Hepatocyte (in vitro differentiated cells): ENCODE measurements at regions not wholly inside any gene's neighbourhood (a gene's known extent, or its start where the extent isn't known, plus 50 kb on each side); places are given as distances from the start of the nearest gene placed in this dataset.

ENCODE experiments used
- EZH2phosphoT487 ChIP-seq: fragments of 200-600 bp; sonication (generic); IDR thresholded peaks from one replicate; pipeline ENCODE4 v1.6.1; 2018; ENCODE audit warnings: antibody characterized with exemption, mild to moderate bottlenecking, low read depth, moderate library complexity; ENCODE audit not compliant: unreplicated experiment, severe bottlenecking
- TF ChIP-seq, protein P1 (sequence below): fragments of 200-600 bp; sonication (generic); IDR thresholded peaks from 2 replicates; pipeline ENCODE4 v1.5.1; 2016; ENCODE audit warnings: antibody characterized with exemption, mild to moderate bottlenecking; ENCODE audit not compliant: poor library complexity

DNA sequence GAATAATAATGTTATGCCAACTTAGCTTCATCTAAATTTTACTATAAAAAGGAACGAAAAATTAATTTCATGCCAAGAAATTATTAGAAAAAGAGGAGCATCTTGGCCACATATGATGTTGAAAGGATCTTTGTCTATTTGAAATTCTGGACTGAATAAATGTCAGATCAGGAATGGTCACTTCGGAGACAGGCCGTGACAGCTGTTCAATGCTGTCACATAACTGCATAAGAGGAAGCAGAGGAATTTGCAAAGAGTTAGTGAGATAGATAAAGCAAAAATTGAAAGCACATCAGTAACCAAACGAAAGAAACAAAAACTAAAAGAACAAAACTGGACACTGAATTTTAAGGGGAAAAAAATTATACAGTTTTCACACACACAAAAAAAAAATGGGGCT, 100.9 kb downstream of the GASK1B start:
- TF ChIP-seq, protein P1, sequence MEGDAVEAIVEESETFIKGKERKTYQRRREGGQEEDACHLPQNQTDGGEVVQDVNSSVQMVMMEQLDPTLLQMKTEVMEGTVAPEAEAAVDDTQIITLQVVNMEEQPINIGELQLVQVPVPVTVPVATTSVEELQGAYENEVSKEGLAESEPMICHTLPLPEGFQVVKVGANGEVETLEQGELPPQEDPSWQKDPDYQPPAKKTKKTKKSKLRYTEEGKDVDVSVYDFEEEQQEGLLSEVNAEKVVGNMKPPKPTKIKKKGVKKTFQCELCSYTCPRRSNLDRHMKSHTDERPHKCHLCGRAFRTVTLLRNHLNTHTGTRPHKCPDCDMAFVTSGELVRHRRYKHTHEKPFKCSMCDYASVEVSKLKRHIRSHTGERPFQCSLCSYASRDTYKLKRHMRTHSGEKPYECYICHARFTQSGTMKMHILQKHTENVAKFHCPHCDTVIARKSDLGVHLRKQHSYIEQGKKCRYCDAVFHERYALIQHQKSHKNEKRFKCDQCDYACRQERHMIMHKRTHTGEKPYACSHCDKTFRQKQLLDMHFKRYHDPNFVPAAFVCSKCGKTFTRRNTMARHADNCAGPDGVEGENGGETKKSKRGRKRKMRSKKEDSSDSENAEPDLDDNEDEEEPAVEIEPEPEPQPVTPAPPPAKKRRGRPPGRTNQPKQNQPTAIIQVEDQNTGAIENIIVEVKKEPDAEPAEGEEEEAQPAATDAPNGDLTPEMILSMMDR, result no peak
- TF ChIP-seq EZH2phosphoT487, result no peak
